Stimulated activated naive B cell treated with anti-CD40 and anti-IgM and Interleukin-4, amounts not matched to agents 10 μg/mL and 1 μg/mL and 100 μg/mL, for 72 hours (primary cell): ENCODE measurements at regions not wholly inside any gene's neighbourhood (a gene's known extent, or its start where the extent isn't known, plus 50 kb on each side); places are given as distances from the start of the nearest gene placed in this dataset.
"Not testable (repeated sequence)": the region's sequence is repeated elsewhere in the genome, so short reads cannot be mapped to it uniquely, and the experiment has no call there.

Experiments used
- ATAC-seq, 2 donors: fragments of 150-1000 bp; cut with Tn5 transposase; replicated peaks; 2 replicates each; pipeline ENCODE4 v1.10.0; 2021; ENCODE audit warnings: moderate library complexity in 1 of 2
- DNase-seq: peaks from one replicate; pipeline ENCODE4 v3.0.0; 2021
- H3K27ac Mint-ChIP-seq: one replicate; pipeline ENCODE4 v1.8.0; 2022; ENCODE audit warnings: mild to moderate bottlenecking, mixed read lengths
- H3K27me3 Mint-ChIP-seq, 2 donors: one replicate each; pipeline ENCODE4 v1.8.0; 2022; ENCODE audit warnings: mixed read lengths in 2 of 2
- H3K36me3 Mint-ChIP-seq, 2 donors: one replicate each; pipeline ENCODE4 v1.8.0; 2022; ENCODE audit warnings: mixed read lengths in 2 of 2, mild to moderate bottlenecking in 1 of 2
- H3K4me1 Mint-ChIP-seq, 2 donors: one replicate each; pipeline ENCODE4 v1.8.0; 2022; ENCODE audit warnings: mixed read lengths in 2 of 2, mild to moderate bottlenecking in 1 of 2
- H3K4me3 Mint-ChIP-seq, 2 donors: one replicate each; pipeline ENCODE4 v1.8.0; 2022; ENCODE audit warnings: mild to moderate bottlenecking in 2 of 2, mixed read lengths in 2 of 2, moderate library complexity in 1 of 2
- H3K9me3 Mint-ChIP-seq, 2 donors: one replicate each; pipeline ENCODE4 v1.8.0; 2022; ENCODE audit warnings: mixed read lengths in 2 of 2, mild to moderate bottlenecking in 1 of 2

- Mint-ChIP-seq H3K27me3 (no peaks in the 10 kb centered on the region), H3K36me3 (no peaks in the 10 kb centered on the region), H3K9me3 (peaks cover 2 to 4% of the 10 kb centered on the region in 2 donors), H3K27ac (no peak overlapping the region), H3K4me3 (no peak overlapping the region), H3K4me1 (no peaks in the 10 kb centered on the region)
- ATAC-seq (no peak), DNase-seq (no peak)
Observed at GRCh38 chr3:151675858-151676615, 57.7 kb upstream of the AADACL2 start.

- H3K4me3 Mint-ChIP-seq = no peak overlapping the region
- H3K27ac Mint-ChIP-seq = no peak overlapping the region
- peaks cover 4 to 5% of the 10 kb centered on the region in 2 donors for H3K9me3 Mint-ChIP-seq
- no peaks in the 10 kb centered on the region for H3K36me3 Mint-ChIP-seq
- ATAC-seq (no peak), DNase-seq (no peak)
- H3K27me3 Mint-ChIP-seq = no peaks in the 10 kb centered on the region
- no peaks in the 10 kb centered on the region for H3K4me1 Mint-ChIP-seq
Observed at GRCh38 chr3:151673974-151674373, 59.8 kb upstream of the AADACL2 start.

- not testable (repeated sequence) for H3K4me3 Mint-ChIP-seq, H3K4me1 Mint-ChIP-seq, H3K27ac Mint-ChIP-seq, H3K27me3 Mint-ChIP-seq, ATAC-seq, DNase-seq, H3K36me3 Mint-ChIP-seq, H3K9me3 Mint-ChIP-seq
Observed at GRCh38 chr3:151667762-151668161, 66.0 kb upstream of the AADACL2 start.

GRCh38 chr3:151660885-151661284 is 72.8 kb upstream of the AADACL2 start:
- Mint-ChIP-seq H3K27me3 (no peaks in the 10 kb centered on the region), H3K9me3 (no peaks in the 10 kb centered on the region), H3K36me3 (no peaks in the 10 kb centered on the region), H3K4me3 (no peak overlapping the region), H3K4me1 (no peaks in the 10 kb centered on the region), H3K27ac (no peak overlapping the region)
- ATAC-seq (no peak), DNase-seq (no peak)

GRCh38 chr3:151644986-151645385 is 88.7 kb upstream of the AADACL2 start:
- no peaks in the 10 kb centered on the region for H3K27me3 Mint-ChIP-seq
- no peak overlapping the region for H3K27ac Mint-ChIP-seq
- no peaks in the 10 kb centered on the region for H3K9me3 Mint-ChIP-seq
- DNase-seq (no peak), ATAC-seq (no peak)
- no peaks in the 10 kb centered on the region for H3K36me3 Mint-ChIP-seq
- no peaks in the 10 kb centered on the region for H3K4me1 Mint-ChIP-seq
- no peak overlapping the region for H3K4me3 Mint-ChIP-seq

- no peak overlapping the region for H3K27ac Mint-ChIP-seq
- no peaks in the 10 kb centered on the region for H3K27me3 Mint-ChIP-seq
- H3K9me3 Mint-ChIP-seq = no peaks in the 10 kb centered on the region
- ATAC-seq (no peak), DNase-seq (no peak)
- H3K4me3 Mint-ChIP-seq = no peak overlapping the region
- H3K36me3 Mint-ChIP-seq = no peaks in the 10 kb centered on the region
- no peaks in the 10 kb centered on the region for H3K4me1 Mint-ChIP-seq
Observed at GRCh38 chr3:151644020-151644620, 89.6 kb upstream of the AADACL2 start.

GRCh38 chr3:151639418-151639740 is 94.3 kb upstream of the AADACL2 start:
- Mint-ChIP-seq H3K9me3 (no peaks in the 10 kb centered on the region), H3K4me1 (no peaks in the 10 kb centered on the region), H3K4me3 (no peak overlapping the region), H3K27ac (no peak overlapping the region), H3K36me3 (no peaks in the 10 kb centered on the region), H3K27me3 (no peaks in the 10 kb centered on the region)
- DNase-seq (no peak), ATAC-seq (no peak)

- DNase-seq (no peak), ATAC-seq (no peak)
- H3K4me3 Mint-ChIP-seq = no peak overlapping the region
- no peaks in the 10 kb centered on the region for H3K36me3 Mint-ChIP-seq
- no peak overlapping the region for H3K27ac Mint-ChIP-seq
- no peaks in the 10 kb centered on the region for H3K9me3 Mint-ChIP-seq
- no peaks in the 10 kb centered on the region for H3K4me1 Mint-ChIP-seq
- H3K27me3 Mint-ChIP-seq = no peaks in the 10 kb centered on the region
Observed at GRCh38 chr3:151638555-151639417, 94.9 kb upstream of the AADACL2 start.

- Mint-ChIP-seq H3K9me3 (no peaks in the 10 kb centered on the region), H3K27me3 (no peaks in the 10 kb centered on the region)
Observed at GRCh38 chr3:151635905-151636304, 97.8 kb upstream of the AADACL2 start.

GRCh38 chr3:151631946-151632345 is 101.8 kb upstream of the AADACL2 start:
- ATAC-seq = no peak
- no peak for DNase-seq
- Mint-ChIP-seq H3K4me3 (no peak overlapping the region), H3K27ac (no peak overlapping the region), H3K9me3 (no peaks in the 10 kb centered on the region), H3K4me1 (no peaks in the 10 kb centered on the region), H3K27me3 (no peaks in the 10 kb centered on the region), H3K36me3 (no peaks in the 10 kb centered on the region)

More at GRCh38 chr3:151635905-151636304, 97.8 kb upstream of the AADACL2 start:
- DNase-seq (no peak), ATAC-seq (no peak)
- no peaks in the 10 kb centered on the region for H3K4me1 Mint-ChIP-seq
- H3K27ac Mint-ChIP-seq = no peak overlapping the region
- H3K4me3 Mint-ChIP-seq = no peak overlapping the region
- H3K36me3 Mint-ChIP-seq = no peaks in the 10 kb centered on the region

GRCh38 chr3:151630938-151631441 is 102.7 kb upstream of the AADACL2 start:
- H3K4me1 Mint-ChIP-seq = no peaks in the 10 kb centered on the region
- ATAC-seq (no peak), DNase-seq (no peak)
- peaks cover 0 to 3% of the 10 kb centered on the region in 2 donors for H3K9me3 Mint-ChIP-seq
- H3K27ac Mint-ChIP-seq = no peak overlapping the region
- no peaks in the 10 kb centered on the region for H3K36me3 Mint-ChIP-seq
- H3K27me3 Mint-ChIP-seq = no peaks in the 10 kb centered on the region
- H3K4me3 Mint-ChIP-seq = no peak overlapping the region

GRCh38 chr3:151630035-151630434 is 103.7 kb upstream of the AADACL2 start:
- Mint-ChIP-seq H3K36me3 (no peaks in the 10 kb centered on the region), H3K27ac (no peak overlapping the region), H3K4me3 (no peak overlapping the region), H3K4me1 (no peaks in the 10 kb centered on the region), H3K9me3 (peaks cover 0 to 3% of the 10 kb centered on the region in 2 donors), H3K27me3 (no peaks in the 10 kb centered on the region)
- ATAC-seq = no peak
- DNase-seq = no peak

GRCh38 chr3:151625586-151625985 is 108.1 kb upstream of the AADACL2 start:
- peaks cover 0 to 3% of the 10 kb centered on the region in 2 donors for H3K9me3 Mint-ChIP-seq
- ATAC-seq (no peak), DNase-seq (no peak)
- H3K4me1 Mint-ChIP-seq = no peaks in the 10 kb centered on the region
- no peak overlapping the region for H3K27ac Mint-ChIP-seq
- H3K36me3 Mint-ChIP-seq = no peaks in the 10 kb centered on the region
- no peak overlapping the region for H3K4me3 Mint-ChIP-seq
- no peaks in the 10 kb centered on the region for H3K27me3 Mint-ChIP-seq

- Mint-ChIP-seq H3K4me3 (no peak overlapping the region), H3K36me3 (no peaks in the 10 kb centered on the region), H3K9me3 (peaks cover 0 to 3% of the 10 kb centered on the region in 2 donors), H3K27me3 (no peaks in the 10 kb centered on the region), H3K27ac (no peak overlapping the region), H3K4me1 (no peaks in the 10 kb centered on the region)
- ATAC-seq (no peak), DNase-seq (no peak)
Observed at GRCh38 chr3:151625086-151625485, 108.6 kb upstream of the AADACL2 start.
